H9 (cell line): ENCODE measurements at regions not wholly inside any gene's neighbourhood (a gene's known extent, or its start where the extent isn't known, plus 50 kb on each side); places are given as distances from the start of the nearest gene placed in this dataset.

Experiments
- DNase-seq: peaks from one replicate; pipeline ENCODE4 v3.0.0-alpha.2; 2017
- H2AFZ ChIP-seq: one replicate; pipeline ENCODE4 v1.6.1; 2013; ENCODE audit warnings: mild to moderate bottlenecking, low read length, control low read depth, moderate library complexity
- H2AK5ac ChIP-seq: 2 replicates; pipeline ENCODE4 v1.6.1; 2013; ENCODE audit warnings: low read length, control low read depth, mixed read lengths; ENCODE audit not compliant: insufficient read length
- H2BK120ac ChIP-seq: one replicate; pipeline ENCODE4 v1.6.1; 2013; ENCODE audit warnings: low read depth, mild to moderate bottlenecking, low read length, control low read depth, inconsistent platforms; ENCODE audit not compliant: poor library complexity, severe bottlenecking
- H2BK12ac ChIP-seq: 2 replicates; pipeline ENCODE4 v1.6.1; 2013; ENCODE audit warnings: low read length, control low read depth, mixed read lengths, low read depth; ENCODE audit not compliant: insufficient read length
- H2BK15ac ChIP-seq: 2 replicates; pipeline ENCODE4 v1.6.1; 2013; ENCODE audit warnings: low read depth, low read length, control low read depth
- H2BK20ac ChIP-seq: one replicate; pipeline ENCODE4 v1.6.1; 2013; ENCODE audit warnings: low read depth, mild to moderate bottlenecking, low read length, control low read depth, inconsistent platforms; ENCODE audit not compliant: poor library complexity, severe bottlenecking
- H2BK5ac ChIP-seq: 2 replicates; pipeline ENCODE4 v1.6.1; 2013; ENCODE audit warnings: low read length, control low read depth, mixed read lengths; ENCODE audit not compliant: insufficient read length
- H3K14ac ChIP-seq: 2 replicates; pipeline ENCODE4 v1.6.1; 2013; ENCODE audit warnings: low read length, control low read depth; ENCODE audit not compliant: insufficient read depth
- H3K18ac ChIP-seq: 2 replicates; pipeline ENCODE4 v1.6.1; 2013; ENCODE audit warnings: low read depth, mild to moderate bottlenecking, mixed read lengths, low read length, control low read depth; ENCODE audit not compliant: insufficient read length
- H3K23ac ChIP-seq: 2 replicates; pipeline ENCODE4 v1.6.1; 2013; ENCODE audit warnings: low read length, control low read depth, mixed read lengths, low read depth; ENCODE audit not compliant: insufficient read length
- H3K23me2 ChIP-seq: 2 replicates; pipeline ENCODE4 v1.6.1; 2013; ENCODE audit warnings: low read depth, mild to moderate bottlenecking, mixed read lengths, low read length, control low read depth; ENCODE audit not compliant: insufficient read length, poor library complexity, severe bottlenecking
- H3K27ac ChIP-seq: 2 replicates; pipeline ENCODE4 v1.5.1; 2013; ENCODE audit warnings: low read length, control low read depth, mixed read lengths, low read depth; ENCODE audit not compliant: insufficient read length
- H3K27me3 ChIP-seq: 2 replicates; pipeline ENCODE4 v1.6.1; 2013; ENCODE audit warnings: low read length, control low read depth, inconsistent platforms; ENCODE audit not compliant: insufficient read depth
- H3K4ac ChIP-seq: 2 replicates; pipeline ENCODE4 v1.6.1; 2013; ENCODE audit warnings: low read depth, mild to moderate bottlenecking, control low read depth, inconsistent platforms, low read length, moderate library complexity
- H3K4me1 ChIP-seq: 2 replicates; pipeline ENCODE4 v1.6.1; 2013; ENCODE audit warnings: low read length, control low read depth, inconsistent platforms; ENCODE audit not compliant: insufficient read depth
- H3K4me2 ChIP-seq: 2 replicates; pipeline ENCODE4 v1.6.1; 2013; ENCODE audit warnings: low read length, control low read depth, mixed read lengths; ENCODE audit not compliant: insufficient read length, insufficient read depth
- H3K56ac ChIP-seq: 2 replicates; pipeline ENCODE4 v1.6.1; 2013; ENCODE audit warnings: low read depth, mild to moderate bottlenecking, mixed read lengths, low read length, control low read depth; ENCODE audit not compliant: insufficient read length
- H3K79me1 ChIP-seq: 2 replicates; pipeline ENCODE4 v1.6.1; 2013; ENCODE audit warnings: low read depth, mild to moderate bottlenecking, moderate library complexity, low read length, control low read depth, inconsistent platforms; ENCODE audit not compliant: insufficient read depth, poor library complexity, severe bottlenecking
- H3K79me2 ChIP-seq: 2 replicates; pipeline ENCODE4 v1.6.1; 2013; ENCODE audit warnings: low read length, control low read depth, inconsistent platforms; ENCODE audit not compliant: insufficient read depth
- H3K9ac ChIP-seq: 2 replicates; pipeline ENCODE4 v1.6.1; 2013; ENCODE audit warnings: low read length, control low read depth, mixed read lengths; ENCODE audit not compliant: insufficient read length; ENCODE audit errors: extremely low read depth
- H3K9me3 ChIP-seq: one replicate; pipeline ENCODE4 v1.6.1; 2013; ENCODE audit warnings: low read depth, low read length, inconsistent platforms; ENCODE audit not compliant: control insufficient read depth
- H3T11ph ChIP-seq: one replicate; pipeline ENCODE4 v1.6.1; 2013; ENCODE audit warnings: mild to moderate bottlenecking, low read length, control low read depth, inconsistent platforms
- H4K20me1 ChIP-seq: one replicate; pipeline ENCODE4 v1.6.1; 2013; ENCODE audit not compliant: control insufficient read depth, insufficient read length, insufficient read depth
- H4K5ac ChIP-seq: 2 replicates; pipeline ENCODE4 v1.6.1; 2013; ENCODE audit warnings: low read depth, mild to moderate bottlenecking, mixed read lengths, low read length, control low read depth; ENCODE audit not compliant: insufficient read length
- H4K8ac ChIP-seq: replicated peaks from 2 replicates; pipeline ENCODE4 v1.6.1; 2013; ENCODE audit warnings: low read length, control low read depth, mixed read lengths, low read depth; ENCODE audit not compliant: insufficient read length
- H4K91ac ChIP-seq: 2 replicates; pipeline ENCODE4 v1.6.1; 2013; ENCODE audit warnings: low read depth, mild to moderate bottlenecking, moderate library complexity, mixed read lengths, low read length, control low read depth; ENCODE audit not compliant: insufficient read length
- H3K27ac Mint-ChIP-seq, 3 experiments: 2 replicates in 2 of 3; 3 replicates in 1 of 3; pipeline ENCODE4 v1.8.0; 2020 to 2021; ENCODE audit warnings: mixed read lengths in 3 of 3, mild to moderate bottlenecking in 1 of 3, moderate library complexity in 1 of 3
- H3K27me3 Mint-ChIP-seq: 2 replicates; pipeline ENCODE4 v1.8.0; 2021; ENCODE audit warnings: low read depth, mild to moderate bottlenecking, moderate library complexity, mixed read lengths
- H3K36me3 Mint-ChIP-seq, 3 experiments: 2 replicates in 2 of 3; 3 replicates in 1 of 3; pipeline ENCODE4 v1.8.0; 2020 to 2021; ENCODE audit warnings: low read depth in 3 of 3, mixed read lengths in 3 of 3; ENCODE audit not compliant: insufficient read depth in 1 of 3
- H3K4me1 Mint-ChIP-seq, 2 experiments: 2 replicates each; pipeline ENCODE4 v1.8.0; 2020; ENCODE audit warnings: mixed read lengths in 2 of 2
- H3K4me3 Mint-ChIP-seq, 2 experiments: 2 replicates in 1 of 2; 3 replicates in 1 of 2; pipeline ENCODE4 v1.8.0; 2020 to 2021; ENCODE audit warnings: mild to moderate bottlenecking in 2 of 2, mixed read lengths in 2 of 2, moderate library complexity in 1 of 2
- H3K9me3 Mint-ChIP-seq, 2 experiments: 2 replicates in 1 of 2; 3 replicates in 1 of 2; pipeline ENCODE4 v1.8.0; 2020; ENCODE audit warnings: mild to moderate bottlenecking in 2 of 2, mixed read lengths in 2 of 2, moderate library complexity in 1 of 2
- CTCF ChIP-seq: fragments of 200-600 bp; sonication (generic); conservative IDR thresholded peaks from 3 replicates; pipeline ENCODE4 v1.8.0; 2021; ENCODE audit warnings: antibody characterized with exemption, mild to moderate bottlenecking
- WGBS: extraction: QIAGEN DNeasy Blood & Tissue Kit; methylation state at CpG from one replicate; pipeline ENCODE4 v1.1.7; 2013; ENCODE audit warnings: missing lambda C conversion rate, low lambda C conversion rate, mixed read lengths; ENCODE audit not compliant: insufficient read length; ENCODE audit errors: extremely low coverage; 5-methylcytosine and 5-hydroxymethylcytosine counted together

DNA sequence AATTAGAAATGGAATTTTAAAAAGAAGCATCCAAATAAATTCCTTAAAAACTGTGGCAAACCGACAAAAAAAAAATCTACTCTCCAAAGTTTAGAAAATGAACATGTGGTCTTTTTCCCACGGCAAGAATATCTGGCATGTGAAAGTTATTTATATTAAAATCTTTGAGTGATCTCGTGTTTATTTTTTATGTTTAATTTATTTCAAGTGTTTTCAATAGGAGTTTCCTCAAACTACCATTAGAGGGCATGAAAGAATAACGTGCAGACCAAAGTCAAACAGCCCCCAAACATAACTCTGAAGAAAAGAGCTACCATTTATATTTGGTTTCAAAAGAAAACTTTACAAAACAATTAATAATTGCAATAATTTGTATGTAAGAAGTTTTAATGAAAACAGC, 286.4 kb downstream of the ZIC4 start:
- Histone ChIP-seq H3K27ac (no peak overlapping the region), H4K20me1 (no peaks in the 10 kb centered on the region), H2BK120ac (no peak overlapping the region), H3K23ac (no peak overlapping the region), H4K91ac (no peak overlapping the region), H3T11ph (no peak overlapping the region), H2BK5ac (no peak overlapping the region), H3K79me1 (no peaks in the 10 kb centered on the region), H2AFZ (no peak overlapping the region), H2BK12ac (no peak overlapping the region), H4K5ac (no peak overlapping the region), H3K79me2 (no peaks in the 10 kb centered on the region), H3K4ac (no peak overlapping the region), H3K9ac (no peak overlapping the region), H3K14ac (no peak overlapping the region), H3K23me2 (no peaks in the 10 kb centered on the region), H3K27me3 (no peaks in the 10 kb centered on the region), H3K4me1 (no peaks in the 10 kb centered on the region), H2BK20ac (no peak overlapping the region), H3K9me3 (no peaks in the 10 kb centered on the region), H2BK15ac (no peak overlapping the region), H2AK5ac (no peak overlapping the region), H3K56ac (no peak overlapping the region), H3K4me2 (no peak overlapping the region), H3K18ac (no peak overlapping the region), H4K8ac (no peak overlapping the region)
- Mint-ChIP-seq H3K9me3 (no peaks in the 10 kb centered on the region; a peak in 1 of 5 replicates), H3K27me3 (no peaks in the 10 kb centered on the region), H3K4me1 (no peaks in the 10 kb centered on the region), H3K27ac (no peak overlapping the region), H3K4me3 (no peak overlapping the region), H3K36me3 (no peaks in the 10 kb centered on the region)
- DNase-seq: no peak
- peak; percentile 62 for TF ChIP-seq CTCF
- WGBS: no CpG with 5 or more reads among the region's 4 CpGs
